Thyroid gland (tissue), 4 donors: ENCODE measurements at regions not wholly inside any gene's neighbourhood (a gene's known extent, or its start where the extent isn't known, plus 50 kb on each side); places are given as distances from the start of the nearest gene placed in this dataset.

Experiments
- POLR2A ChIP-seq, 2 donors: fragments of 450-650 bp; IDR thresholded peaks; one replicate each; pipeline ENCODE4 v1.6.1; 2017; ENCODE audit warnings: antibody characterized with exemption in 2 of 2, mild to moderate bottlenecking in 2 of 2, moderate library complexity in 1 of 2
- TF ChIP-seq, protein P1 (sequence below), 6 experiments: fragments of 200-600 bp in 3 of 6; fragments of 450-650 bp in 3 of 6; sonication (generic) in 3 of 6; IDR thresholded peaks; one replicate each; pipeline ENCODE4 v1.5.1; 2016 to 2019; ENCODE audit warnings: antibody characterized with exemption in 6 of 6, mild to moderate bottlenecking in 2 of 6, inconsistent platforms in 1 of 6, moderate library complexity in 1 of 6

DNA sequence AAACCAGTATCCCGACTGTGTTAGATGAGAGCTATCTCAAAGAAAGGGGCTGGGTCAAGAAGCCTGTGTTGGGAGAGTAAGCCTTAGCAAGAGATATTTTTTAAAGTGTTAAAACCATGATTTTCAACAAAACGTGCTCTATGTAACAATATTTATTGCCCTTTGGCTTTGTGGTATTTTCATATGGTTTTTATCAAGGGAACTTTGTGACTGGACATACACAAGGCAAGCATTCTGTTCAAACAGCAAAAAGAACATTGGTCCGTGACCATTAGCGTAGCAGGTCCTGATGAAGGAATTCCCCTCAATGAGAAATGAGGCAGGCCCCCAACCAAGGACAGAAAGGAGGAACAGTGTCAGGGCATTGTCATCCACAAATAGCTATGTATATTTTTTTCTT is 222.6 kb downstream of the MYLK4 start:
- TF ChIP-seq, protein P1, sequence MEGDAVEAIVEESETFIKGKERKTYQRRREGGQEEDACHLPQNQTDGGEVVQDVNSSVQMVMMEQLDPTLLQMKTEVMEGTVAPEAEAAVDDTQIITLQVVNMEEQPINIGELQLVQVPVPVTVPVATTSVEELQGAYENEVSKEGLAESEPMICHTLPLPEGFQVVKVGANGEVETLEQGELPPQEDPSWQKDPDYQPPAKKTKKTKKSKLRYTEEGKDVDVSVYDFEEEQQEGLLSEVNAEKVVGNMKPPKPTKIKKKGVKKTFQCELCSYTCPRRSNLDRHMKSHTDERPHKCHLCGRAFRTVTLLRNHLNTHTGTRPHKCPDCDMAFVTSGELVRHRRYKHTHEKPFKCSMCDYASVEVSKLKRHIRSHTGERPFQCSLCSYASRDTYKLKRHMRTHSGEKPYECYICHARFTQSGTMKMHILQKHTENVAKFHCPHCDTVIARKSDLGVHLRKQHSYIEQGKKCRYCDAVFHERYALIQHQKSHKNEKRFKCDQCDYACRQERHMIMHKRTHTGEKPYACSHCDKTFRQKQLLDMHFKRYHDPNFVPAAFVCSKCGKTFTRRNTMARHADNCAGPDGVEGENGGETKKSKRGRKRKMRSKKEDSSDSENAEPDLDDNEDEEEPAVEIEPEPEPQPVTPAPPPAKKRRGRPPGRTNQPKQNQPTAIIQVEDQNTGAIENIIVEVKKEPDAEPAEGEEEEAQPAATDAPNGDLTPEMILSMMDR (IDR thresholded peaks at IDR 0.05) = no peak
- TF ChIP-seq POLR2A (IDR thresholded peaks at IDR 0.05) = no peak
